Spleen (tissue), 7 donors: ENCODE measurements at regions not wholly inside any gene's neighbourhood (a gene's known extent, or its start where the extent isn't known, plus 50 kb on each side); places are given as distances from the start of the nearest gene placed in this dataset.

ENCODE experiments used
- CTCF ChIP-seq, 11 experiments: fragments of 200-600 bp in 7 of 11; fragments of 450-650 bp in 4 of 11; sonication (generic) in 4 of 11; IDR thresholded peaks in 8 of 11; conservative IDR thresholded peaks in 3 of 11; 1 replicate in 7 of 11; 2 replicates in 4 of 11; pipeline versions ENCODE4 v1.4.0 to v1.8.0; 2016 to 2021; ENCODE audit warnings: antibody characterized with exemption in 11 of 11, inconsistent platforms in 4 of 11, mild to moderate bottlenecking in 1 of 11
- POLR2A ChIP-seq, 3 donors: fragments of 450-650 bp; IDR thresholded peaks; one replicate each; pipeline ENCODE4 v1.5.1; 2017; ENCODE audit warnings: antibody characterized with exemption in 3 of 3, mild to moderate bottlenecking in 1 of 3
- POLR2AphosphoS5 ChIP-seq, 3 donors: sonication (generic); formaldehyde crosslinking; IDR thresholded peaks; one replicate each; pipeline ENCODE4 v1.5.1; 2017; ENCODE audit warnings: antibody characterized with exemption in 3 of 3
- donor health status: DM: no; HTN: no; CAD: no; lungs with moderate emphysema.
- donor health status: DM: no; HTN: no; CAD: no.
- donor health status: DM: no; HTN: no; CAD: no.

DNA sequence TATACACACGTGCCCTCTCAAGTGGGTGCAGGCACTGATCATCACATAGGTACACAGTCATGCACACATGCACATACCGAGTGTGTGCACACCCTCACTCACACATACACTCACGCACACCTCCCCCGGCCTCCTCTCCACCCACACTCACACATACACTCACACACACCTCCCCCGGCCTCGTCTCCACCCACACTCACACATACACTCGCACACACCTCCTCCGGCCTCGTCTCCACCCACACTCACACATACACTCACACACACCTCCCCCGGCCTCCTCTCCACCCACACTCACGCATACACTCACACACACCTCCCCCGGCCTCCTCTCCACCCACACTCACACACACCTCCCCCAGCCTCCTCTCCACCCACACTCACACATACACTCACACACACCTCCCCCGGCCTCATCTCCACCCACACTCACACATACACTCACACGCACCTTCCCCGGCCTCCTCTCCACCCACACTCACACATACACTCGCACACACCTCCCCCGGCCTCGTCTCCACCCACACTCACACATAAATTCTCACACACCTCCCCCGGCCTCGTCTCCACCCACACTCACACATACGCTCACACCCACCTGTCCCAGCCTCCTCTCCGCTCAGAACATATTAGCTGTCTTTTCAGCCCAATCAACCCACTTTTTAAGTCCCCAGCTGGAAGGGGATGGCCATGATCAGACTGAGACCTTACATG is 105.2 kb upstream of the VSTM2B start:
- TF ChIP-seq CTCF (IDR thresholded peaks at IDR 0.05 in 8 of 11, conservative IDR thresholded peaks at IDR 0.05 in 3 of 11) = no peak
- no peak for TF ChIP-seq POLR2AphosphoS5 (IDR thresholded peaks at IDR 0.05)
- TF ChIP-seq POLR2A (IDR thresholded peaks at IDR 0.05) = no peak
